Right atrium auricular region (tissue), 2 donors: ENCODE measurements at regions not wholly inside any gene's neighbourhood (a gene's known extent, or its start where the extent isn't known, plus 50 kb on each side); places are given as distances from the start of the nearest gene placed in this dataset.
"Not testable (repeated sequence)": the region's sequence is repeated elsewhere in the genome, so short reads cannot be mapped to it uniquely, and the experiment has no call there.

Experiments
- DNase-seq: peaks from one replicate; pipeline ENCODE4 v3.0.0-alpha.2; 2019; ENCODE audit warnings: low spot score
- H3K27ac ChIP-seq, 2 donors: fragments of 200-600 bp; sonication (generic); 1 replicate in 1 of 2; 2 replicates in 1 of 2; pipeline ENCODE4 v1.5.1; 2016 to 2019
- H3K27me3 ChIP-seq, 2 donors: fragments of 200-600 bp; sonication (generic); one replicate each; pipeline versions ENCODE4 v1.5.1 to v1.6.0; 2017 to 2019
- H3K36me3 ChIP-seq: fragments of 200-600 bp; sonication (generic); one replicate; pipeline ENCODE4 v1.5.1; 2016
- H3K4me1 ChIP-seq, 2 donors: fragments of 200-600 bp; sonication (generic); one replicate each; pipeline versions ENCODE4 v1.5.1 to v1.6.0; 2017 to 2019
- H3K4me3 ChIP-seq, 2 donors: fragments of 200-600 bp; sonication (generic); 1 replicate in 1 of 2; 2 replicates in 1 of 2; pipeline ENCODE4 v1.5.1; 2017 to 2019; ENCODE audit warnings: mild to moderate bottlenecking in 1 of 2, moderate library complexity in 1 of 2
- H3K9me3 ChIP-seq, 2 donors: fragments of 200-600 bp; sonication (generic); one replicate each; pipeline ENCODE4 v1.5.1; 2019
- CTCF ChIP-seq, 2 donors: fragments of 200-600 bp; sonication (generic); IDR thresholded peaks; one replicate each; pipeline ENCODE4 v1.5.1; 2019; ENCODE audit warnings: antibody characterized with exemption in 2 of 2

- no peak overlapping the region for H3K4me3 ChIP-seq
- peak; percentile 46 for DNase-seq
- H3K9me3 ChIP-seq, result peaks cover 0 to 14% of the 10 kb centered on the region in 2 donors
- H3K27ac ChIP-seq, result no peak overlapping the region
- no peak for TF ChIP-seq CTCF (IDR thresholded peaks at IDR 0.05)
- no peaks in the 10 kb centered on the region for H3K27me3 ChIP-seq
- no peaks in the 10 kb centered on the region for H3K36me3 ChIP-seq
- H3K4me1 ChIP-seq, result no peaks in the 10 kb centered on the region
These were observed 82.9 kb upstream of the RAB12 start for GRCh38 chr18:8526332-8526731.

- H3K27ac ChIP-seq, result no peak overlapping the region
- TF ChIP-seq CTCF (IDR thresholded peaks at IDR 0.05), result no peak
- no peak overlapping the region for H3K4me3 ChIP-seq
- H3K4me1 ChIP-seq, result no peaks in the 10 kb centered on the region
- no peaks in the 10 kb centered on the region for H3K36me3 ChIP-seq
- no peak for DNase-seq
- H3K9me3 ChIP-seq, result peaks cover 2 to 33% of the 10 kb centered on the region in 2 donors
- no peaks in the 10 kb centered on the region for H3K27me3 ChIP-seq
These were observed 79.6 kb upstream of the RAB12 start for GRCh38 chr18:8529609-8530008.

GRCh38 chr18:8531084-8531483 lies 78.2 kb upstream of the RAB12 start:
- H3K4me3 ChIP-seq, result not testable (repeated sequence)

GRCh38 chr18:8536231-8536630 lies 73.0 kb upstream of the RAB12 start:
- Histone ChIP-seq H3K27me3 (no peaks in the 10 kb centered on the region), H3K9me3 (peaks cover 2 to 21% of the 10 kb centered on the region in 2 donors), H3K4me3 (no peak overlapping the region), H3K27ac (no peak overlapping the region), H3K4me1 (no peaks in the 10 kb centered on the region), H3K36me3 (no peaks in the 10 kb centered on the region)
- no peak for DNase-seq
- no peak for TF ChIP-seq CTCF (IDR thresholded peaks at IDR 0.05)

More at GRCh38 chr18:8531084-8531483, 78.2 kb upstream of the RAB12 start:
- H3K27ac ChIP-seq, H3K36me3 ChIP-seq, H3K27me3 ChIP-seq, DNase-seq, H3K4me1 ChIP-seq: not testable (repeated sequence)
- peaks cover 2 to 33% of the 10 kb centered on the region in 2 donors for H3K9me3 ChIP-seq

GRCh38 chr18:8536922-8537321 lies 72.3 kb upstream of the RAB12 start:
- no peak for TF ChIP-seq CTCF (IDR thresholded peaks at IDR 0.05)
- Histone ChIP-seq H3K9me3 (peaks cover 2 to 14% of the 10 kb centered on the region in 2 donors), H3K4me1 (no peaks in the 10 kb centered on the region), H3K27me3 (no peaks in the 10 kb centered on the region), H3K36me3 (no peaks in the 10 kb centered on the region), H3K27ac (no peak overlapping the region), H3K4me3 (no peak overlapping the region)
- DNase-seq, result no peak

- no peak for TF ChIP-seq CTCF (IDR thresholded peaks at IDR 0.05)
These were observed 71.8 kb upstream of the RAB12 start for GRCh38 chr18:8537400-8537799.

More at GRCh38 chr18:8537400-8537799, 71.8 kb upstream of the RAB12 start:
- H3K4me3 ChIP-seq, result no peak overlapping the region
- H3K36me3 ChIP-seq, result no peaks in the 10 kb centered on the region
- H3K27ac ChIP-seq, result no peak overlapping the region
- peaks cover 2 to 9% of the 10 kb centered on the region in 2 donors for H3K9me3 ChIP-seq
- no peaks in the 10 kb centered on the region for H3K27me3 ChIP-seq
- no peak for DNase-seq
- H3K4me1 ChIP-seq, result no peaks in the 10 kb centered on the region
